CD14-positive monocyte (primary cell): ENCODE measurements at regions not wholly inside any gene's neighbourhood (a gene's known extent, or its start where the extent isn't known, plus 50 kb on each side); places are given as distances from the start of the nearest gene placed in this dataset.

ENCODE experiments used
- DNase-seq, 3 donors: peaks; one replicate each; pipeline ENCODE4 v3.0.0-alpha.2; 2011 to 2022
- H2AFZ ChIP-seq: 2 replicates; pipeline ENCODE4 v1.6.0; 2012; ENCODE audit warnings: mild to moderate bottlenecking, low read depth, low read length, inconsistent platforms; ENCODE audit not compliant: insufficient read depth, poor library complexity, severe bottlenecking
- H3K27ac ChIP-seq, 2 donors: 1 replicate in 1 of 2; 2 replicates in 1 of 2; pipeline ENCODE4 v1.5.1; 2012 to 2013; ENCODE audit warnings: low read length in 2 of 2, control low read depth in 1 of 2, inconsistent platforms in 1 of 2, low read depth in 1 of 2, mild to moderate bottlenecking in 1 of 2
- H3K27me3 ChIP-seq, 2 donors: one replicate each; pipeline versions ENCODE4 v1.6.0 to v1.6.1; 2011 to 2013; ENCODE audit warnings: low read length in 2 of 2; ENCODE audit not compliant: control insufficient read depth in 2 of 2, insufficient read depth in 2 of 2
- H3K36me3 ChIP-seq, 2 donors: replicated peaks in 1 of 2; 1 replicate in 1 of 2; 2 replicates in 1 of 2; pipeline versions ENCODE4 v1.5.1 to v1.6.1; 2012 to 2013; ENCODE audit warnings: low read length in 2 of 2, control low read depth in 1 of 2, inconsistent platforms in 1 of 2, mild to moderate bottlenecking in 1 of 2; ENCODE audit not compliant: insufficient read depth in 2 of 2, control insufficient read depth in 1 of 2
- H3K4me1 ChIP-seq, 2 donors: 1 replicate in 1 of 2; 2 replicates in 1 of 2; pipeline versions ENCODE4 v1.5.1 to v1.6.1; 2012 to 2013; ENCODE audit warnings: low read length in 2 of 2, control low read depth in 1 of 2, inconsistent platforms in 1 of 2, mild to moderate bottlenecking in 1 of 2, moderate library complexity in 1 of 2; ENCODE audit not compliant: insufficient read depth in 2 of 2, control insufficient read depth in 1 of 2
- H3K4me2 ChIP-seq: replicated peaks from 2 replicates; pipeline ENCODE3; 2012; ENCODE audit warnings: low read length, moderate library complexity, mild to moderate bottlenecking; ENCODE audit not compliant: poor library complexity, severe bottlenecking; ENCODE audit errors: extremely low read depth
- H3K4me3 ChIP-seq, 3 experiments: fragments of 200-600 bp in 1 of 3; sonication (generic) in 1 of 3; replicated peaks in 1 of 3; 1 replicate in 2 of 3; 2 replicates in 1 of 3; pipeline ENCODE4 v1.5.1; 2011 to 2013; ENCODE audit warnings: low read length in 3 of 3, mild to moderate bottlenecking in 3 of 3, control low read depth in 2 of 3, low read depth in 2 of 3, inconsistent platforms in 1 of 3, moderate library complexity in 1 of 3
- H3K79me2 ChIP-seq: 2 replicates; pipeline ENCODE4 v1.6.0; 2012; ENCODE audit warnings: mild to moderate bottlenecking, control low read depth, inconsistent platforms, low read length, moderate library complexity; ENCODE audit not compliant: insufficient read depth
- H3K9ac ChIP-seq: 2 replicates; pipeline ENCODE4 v1.6.0; 2017; ENCODE audit warnings: low read length, mild to moderate bottlenecking; ENCODE audit not compliant: insufficient read depth, poor library complexity, severe bottlenecking
- H3K9me3 ChIP-seq, 2 donors: replicated peaks in 1 of 2; 1 replicate in 1 of 2; 2 replicates in 1 of 2; pipeline versions ENCODE4 v1.5.1 to v1.6.1; 2012 to 2013; ENCODE audit warnings: low read length in 2 of 2, control low read depth in 1 of 2; ENCODE audit not compliant: control insufficient read depth in 1 of 2, insufficient read depth in 1 of 2
- H4K20me1 ChIP-seq: 2 replicates; pipeline ENCODE4 v1.6.0; 2012; ENCODE audit warnings: mild to moderate bottlenecking, low read length, control low read depth, moderate library complexity; ENCODE audit not compliant: insufficient read depth
- H3K27ac Mint-ChIP-seq, 7 donors: one replicate each; pipeline ENCODE4 v1.8.0; 2020; ENCODE audit warnings: mild to moderate bottlenecking in 7 of 7, mixed read lengths in 7 of 7, moderate library complexity in 6 of 7, inconsistent platforms in 2 of 7
- H3K27me3 Mint-ChIP-seq, 3 donors: one replicate each; pipeline ENCODE4 v1.8.0; 2021 to 2022; ENCODE audit warnings: low read depth in 3 of 3, mild to moderate bottlenecking in 3 of 3, mixed read lengths in 3 of 3, moderate library complexity in 3 of 3, inconsistent platforms in 1 of 3
- H3K36me3 Mint-ChIP-seq, 2 donors: one replicate each; pipeline ENCODE4 v1.8.0; 2020; ENCODE audit warnings: mixed read lengths in 2 of 2, inconsistent platforms in 1 of 2, mild to moderate bottlenecking in 1 of 2
- H3K4me1 Mint-ChIP-seq: one replicate; pipeline ENCODE4 v1.8.0; 2020; ENCODE audit warnings: mild to moderate bottlenecking, mixed read lengths
- H3K4me3 Mint-ChIP-seq, 2 donors: one replicate each; pipeline ENCODE4 v1.8.0; 2020; ENCODE audit warnings: mild to moderate bottlenecking in 2 of 2, mixed read lengths in 2 of 2, moderate library complexity in 1 of 2
- H3K9me3 Mint-ChIP-seq, 7 donors: one replicate each; pipeline ENCODE4 v1.8.0; 2020 to 2022; ENCODE audit warnings: mixed read lengths in 7 of 7, mild to moderate bottlenecking in 6 of 7, moderate library complexity in 6 of 7, inconsistent platforms in 2 of 7
- CTCF ChIP-seq: fragments of 200-600 bp; IDR thresholded peaks from one replicate; pipeline ENCODE4 v1.8.0; 2022; ENCODE audit warnings: antibody characterized with exemption, mild to moderate bottlenecking
- WGBS: methylation state at CpG from one replicate; pipeline ENCODE4 v1.1.5; 2013; ENCODE audit warnings: missing lambda C conversion rate; ENCODE audit not compliant: insufficient coverage; 5-methylcytosine and 5-hydroxymethylcytosine counted together
- intact Hi-C, 2 donors: fragments of 100-400 bp; cut with micrococcal nuclease; formaldehyde crosslinking; loops; one replicate each; pipeline versions ENCODE4 v1.15.0 to v1.15.1; 2023

- Histone ChIP-seq H2AFZ (no peak overlapping the region), H3K36me3 (no peaks in the 10 kb centered on the region), H3K4me1 (no peaks in the 10 kb centered on the region), H4K20me1 (no peaks in the 10 kb centered on the region), H3K4me3 (no peak overlapping the region), H3K27me3 (no peaks in the 10 kb centered on the region), H3K27ac (no peak overlapping the region), H3K4me2 (no peak overlapping the region), H3K9ac (no peak overlapping the region), H3K79me2 (no peaks in the 10 kb centered on the region), H3K9me3 (peaks cover 0 to 16% of the 10 kb centered on the region in 2 donors)
- Mint-ChIP-seq H3K9me3 (peaks cover 5 to 23% (median 12%) of the 10 kb centered on the region in 7 donors), H3K27me3 (no peaks in the 10 kb centered on the region), H3K4me3 (no peak overlapping the region), H3K36me3 (no peaks in the 10 kb centered on the region), H3K27ac (no peak overlapping the region), H3K4me1 (no peaks in the 10 kb centered on the region)
- no peak for TF ChIP-seq CTCF
- DNase-seq, result no peak
- intact Hi-C loops, result no loop called here
- no CpG with 5 or more reads among the region's 3 CpGs for WGBS
Observed at GRCh38 chr4:124372916-124373315, 339.6 kb downstream of the ANKRD50 start.

GRCh38 chr4:124386163-124386562, 326.4 kb downstream of the ANKRD50 start:
- H3K4me1 Mint-ChIP-seq, result no peaks in the 10 kb centered on the region
- intact Hi-C loops, result no loop called here
- Histone ChIP-seq H3K9ac (no peak overlapping the region), H3K27me3 (no peaks in the 10 kb centered on the region), H3K4me3 (no peak overlapping the region), H3K9me3 (no peaks in the 10 kb centered on the region), H3K4me2 (no peak overlapping the region), H3K4me1 (no peaks in the 10 kb centered on the region), H4K20me1 (no peaks in the 10 kb centered on the region), H3K27ac (no peak overlapping the region), H2AFZ (no peak overlapping the region), H3K79me2 (no peaks in the 10 kb centered on the region), H3K36me3 (no peaks in the 10 kb centered on the region)
- H3K36me3 Mint-ChIP-seq, result no peaks in the 10 kb centered on the region
- WGBS, result no CpG with 5 or more reads among the region's 4 CpGs
- H3K27ac Mint-ChIP-seq, result no peak overlapping the region
- H3K4me3 Mint-ChIP-seq, result no peak overlapping the region
- DNase-seq, result no peak
- TF ChIP-seq CTCF, result no peak
- no peaks in the 10 kb centered on the region for H3K27me3 Mint-ChIP-seq
- H3K9me3 Mint-ChIP-seq, result peaks cover 0 to 5% (median 1%) of the 10 kb centered on the region in 7 donors
